Activated gamma-delta T cell (primary cell): ENCODE measurements at regions not wholly inside any gene's neighbourhood (a gene's known extent, or its start where the extent isn't known, plus 50 kb on each side); places are given as distances from the start of the nearest gene placed in this dataset.

Experiments used
- DNase-seq: peaks from one replicate; lab custom pipeline; 2025; lab: John Stamatoyannopoulos, UW

GRCh38 chr3:117074826-117075225 is 365.2 kb downstream of the TUSC7 start:
- no peak for DNase-seq

- DNase-seq = no peak
Measured at GRCh38 chr3:117079997-117080396, 370.4 kb downstream of the TUSC7 start.

GRCh38 chr3:117080872-117081271 is 371.3 kb downstream of the TUSC7 start:
- no peak for DNase-seq

- DNase-seq = no peak
Measured at GRCh38 chr3:117084277-117084676, 374.7 kb downstream of the TUSC7 start.

GRCh38 chr3:117084739-117085270 is 375.2 kb downstream of the TUSC7 start:
- no peak for DNase-seq

- DNase-seq = no peak
Measured at GRCh38 chr3:117091676-117092075, 382.1 kb downstream of the TUSC7 start.

GRCh38 chr3:117096549-117096948 is 387.0 kb downstream of the TUSC7 start:
- DNase-seq = no peak

GRCh38 chr3:117097351-117097750 is 387.8 kb downstream of the TUSC7 start:
- no peak for DNase-seq

- DNase-seq = no peak
Measured at GRCh38 chr3:117101697-117102096, 392.1 kb downstream of the TUSC7 start.

GRCh38 chr3:117102426-117102825 is 392.8 kb downstream of the TUSC7 start:
- DNase-seq = no peak

- DNase-seq = no peak
Measured at GRCh38 chr3:117103675-117104074, 394.1 kb downstream of the TUSC7 start.

- no peak for DNase-seq
Measured at GRCh38 chr3:117104381-117104780, 394.8 kb downstream of the TUSC7 start.

- no peak for DNase-seq
Measured at GRCh38 chr3:117104792-117105191, 395.2 kb downstream of the TUSC7 start.

- no peak for DNase-seq
Measured at GRCh38 chr3:117105686-117106085, 396.1 kb downstream of the TUSC7 start.

GRCh38 chr3:117106396-117106795 is 396.8 kb downstream of the TUSC7 start:
- DNase-seq = no peak

GRCh38 chr3:117107946-117108345 is 398.4 kb downstream of the TUSC7 start:
- no peak for DNase-seq

- DNase-seq = no peak
Measured at GRCh38 chr3:117109178-117109577, 399.6 kb downstream of the TUSC7 start.

GRCh38 chr3:117114517-117115265 is 405.1 kb downstream of the TUSC7 start:
- no peak for DNase-seq

GRCh38 chr3:117117188-117117936 is 407.8 kb downstream of the TUSC7 start:
- no peak for DNase-seq

- no peak for DNase-seq
Measured at GRCh38 chr3:117118604-117119003, 409.0 kb downstream of the TUSC7 start.

GRCh38 chr3:117120014-117120413 is 410.4 kb downstream of the TUSC7 start:
- no peak for DNase-seq

- no peak for DNase-seq
Measured at GRCh38 chr3:117122609-117123008, 413.0 kb downstream of the TUSC7 start.

- no peak for DNase-seq
Measured at GRCh38 chr3:117126460-117126859, 416.9 kb downstream of the TUSC7 start.
